ENCODE measurements at regions not wholly inside any gene's neighbourhood (a gene's known extent, or its start where the extent isn't known, plus 50 kb on each side); places are given as distances from the start of the nearest gene placed in this dataset.

DNA sequence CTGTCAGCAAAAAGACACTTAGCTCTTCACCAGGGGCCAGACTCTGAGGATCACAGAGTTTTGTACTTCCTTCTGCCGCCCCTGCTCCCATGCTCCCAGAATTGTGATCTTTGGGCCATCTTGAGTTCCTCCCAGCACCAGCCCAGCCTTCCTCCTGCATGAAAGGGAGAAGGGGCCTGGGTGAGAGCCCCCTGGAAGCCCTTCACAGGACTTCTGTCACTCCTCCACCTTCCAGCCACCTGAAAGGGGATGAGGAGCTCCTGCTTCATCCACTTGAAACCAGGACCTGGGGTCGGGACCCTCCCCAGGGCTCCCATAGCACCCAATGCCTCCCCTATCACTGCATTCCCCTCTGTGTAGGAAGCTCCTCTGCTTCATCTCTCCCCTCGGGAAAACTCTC, 174.2 kb downstream of the BUD13 start:
- TF ChIP-seq POLR2A (IDR thresholded peaks at IDR 0.05) = no peak
- TF ChIP-seq, protein P1, sequence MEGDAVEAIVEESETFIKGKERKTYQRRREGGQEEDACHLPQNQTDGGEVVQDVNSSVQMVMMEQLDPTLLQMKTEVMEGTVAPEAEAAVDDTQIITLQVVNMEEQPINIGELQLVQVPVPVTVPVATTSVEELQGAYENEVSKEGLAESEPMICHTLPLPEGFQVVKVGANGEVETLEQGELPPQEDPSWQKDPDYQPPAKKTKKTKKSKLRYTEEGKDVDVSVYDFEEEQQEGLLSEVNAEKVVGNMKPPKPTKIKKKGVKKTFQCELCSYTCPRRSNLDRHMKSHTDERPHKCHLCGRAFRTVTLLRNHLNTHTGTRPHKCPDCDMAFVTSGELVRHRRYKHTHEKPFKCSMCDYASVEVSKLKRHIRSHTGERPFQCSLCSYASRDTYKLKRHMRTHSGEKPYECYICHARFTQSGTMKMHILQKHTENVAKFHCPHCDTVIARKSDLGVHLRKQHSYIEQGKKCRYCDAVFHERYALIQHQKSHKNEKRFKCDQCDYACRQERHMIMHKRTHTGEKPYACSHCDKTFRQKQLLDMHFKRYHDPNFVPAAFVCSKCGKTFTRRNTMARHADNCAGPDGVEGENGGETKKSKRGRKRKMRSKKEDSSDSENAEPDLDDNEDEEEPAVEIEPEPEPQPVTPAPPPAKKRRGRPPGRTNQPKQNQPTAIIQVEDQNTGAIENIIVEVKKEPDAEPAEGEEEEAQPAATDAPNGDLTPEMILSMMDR (IDR thresholded peaks at IDR 0.05) = no peak
- no peak for TF ChIP-seq EP300 (IDR thresholded peaks at IDR 0.05)
